Esophagus muscularis mucosa (tissue), 3 donors: ENCODE measurements at regions not wholly inside any gene's neighbourhood (a gene's known extent, or its start where the extent isn't known, plus 50 kb on each side); places are given as distances from the start of the nearest gene placed in this dataset.

Source experiments
- CTCF ChIP-seq, 3 experiments: fragments of 200-600 bp in 2 of 3; fragments of 450-650 bp in 1 of 3; sonication (generic) in 2 of 3; IDR thresholded peaks; one replicate each; pipeline ENCODE4 v1.5.1; 2017 to 2019; ENCODE audit warnings: antibody characterized with exemption in 3 of 3, mild to moderate bottlenecking in 2 of 3, moderate library complexity in 1 of 3
- POLR2A ChIP-seq: fragments of 450-650 bp; IDR thresholded peaks from one replicate; pipeline ENCODE4 v1.6.1; 2017; ENCODE audit warnings: antibody characterized with exemption, moderate library complexity, mild to moderate bottlenecking, low read depth

GRCh38 chr3:117518364-117518763 is 808.8 kb downstream of the TUSC7 start:
- no peak for TF ChIP-seq POLR2A
- no peak for TF ChIP-seq CTCF (IDR thresholded peaks at IDR 0.05)
